ENCODE measurements at regions not wholly inside any gene's neighbourhood (a gene's known extent, or its start where the extent isn't known, plus 50 kb on each side); places are given as distances from the start of the nearest gene placed in this dataset.
"Not testable (repeated sequence)": the region's sequence is repeated elsewhere in the genome, so short reads cannot be mapped to it uniquely, and the experiment has no call there.

GRCh38 chr6:169982461-169983386 lies 231.3 kb downstream of the ERMARD start:
- H3K27ac Mint-ChIP-seq, result no peak overlapping the region
- H3K4me1 Mint-ChIP-seq, result no peaks in the 10 kb centered on the region
- no peaks in the 10 kb centered on the region for H3K9me3 Mint-ChIP-seq
- H3K4me3 Mint-ChIP-seq, result no peak overlapping the region
- H3K36me3 Mint-ChIP-seq, result no peaks in the 10 kb centered on the region
- CTCF ChIA-PET, result no interaction called here
- H3K27me3 Mint-ChIP-seq, result peaks cover 5% of the 10 kb centered on the region
- DNase-seq, result no peak

- H3K9me3 Mint-ChIP-seq, result no peaks in the 10 kb centered on the region
- H3K4me3 Mint-ChIP-seq, result no peak overlapping the region
- CTCF ChIA-PET, result no interaction called here
- no peaks in the 10 kb centered on the region for H3K36me3 Mint-ChIP-seq
- DNase-seq, result no peak
- H3K27me3 Mint-ChIP-seq, result peaks cover 11% of the 10 kb centered on the region
- no peak overlapping the region for H3K27ac Mint-ChIP-seq
- no peaks in the 10 kb centered on the region for H3K4me1 Mint-ChIP-seq
Observed at GRCh38 chr6:169981969-169982368, 230.5 kb downstream of the ERMARD start.

DNA sequence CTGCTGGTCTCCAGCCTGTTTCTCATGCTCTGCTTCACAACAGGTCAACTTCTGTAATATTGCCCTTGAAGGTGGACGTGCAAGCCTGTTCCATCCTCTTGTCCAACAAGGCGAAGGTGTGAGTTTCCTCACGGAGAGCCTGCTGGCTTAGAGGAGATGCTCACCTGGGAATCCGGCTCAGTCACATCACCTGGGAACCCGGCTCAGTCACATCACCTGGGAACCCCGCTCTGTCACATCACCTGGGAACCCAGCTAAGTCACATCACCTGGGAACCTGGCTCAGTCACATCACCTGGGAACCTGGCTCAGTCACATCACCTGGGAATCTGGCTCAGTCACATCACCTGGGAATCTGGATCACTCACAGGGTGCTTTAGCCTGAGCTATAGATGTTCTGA lies 230.1 kb downstream of the ERMARD start:
- Mint-ChIP-seq H3K27me3 (peaks cover 15% of the 10 kb centered on the region), H3K27ac (no peak overlapping the region), H3K9me3 (no peaks in the 10 kb centered on the region), H3K4me3 (no peak overlapping the region), H3K4me1 (no peaks in the 10 kb centered on the region), H3K36me3 (no peaks in the 10 kb centered on the region)
- no peak for DNase-seq
- CTCF ChIA-PET, result no interaction called here

- CTCF ChIA-PET, result no interaction called here
- no peak overlapping the region for H3K27ac Mint-ChIP-seq
- H3K36me3 Mint-ChIP-seq, result no peaks in the 10 kb centered on the region
- H3K4me1 Mint-ChIP-seq, result no peaks in the 10 kb centered on the region
- H3K27me3 Mint-ChIP-seq, result peaks cover 21% of the 10 kb centered on the region
- H3K4me3 Mint-ChIP-seq, result no peak overlapping the region
- no peak for DNase-seq
- H3K9me3 Mint-ChIP-seq, result no peaks in the 10 kb centered on the region
Observed at GRCh38 chr6:169980826-169981450, 229.5 kb downstream of the ERMARD start.

- H3K4me3 Mint-ChIP-seq, result no peak overlapping the region
- H3K27me3 Mint-ChIP-seq, result peaks cover 21% of the 10 kb centered on the region
- no peaks in the 10 kb centered on the region for H3K9me3 Mint-ChIP-seq
- CTCF ChIA-PET, result no interaction called here
- H3K27ac Mint-ChIP-seq, result no peak overlapping the region
- no peak for DNase-seq
- no peaks in the 10 kb centered on the region for H3K36me3 Mint-ChIP-seq
- H3K4me1 Mint-ChIP-seq, result no peaks in the 10 kb centered on the region
Observed at GRCh38 chr6:169979873-169980432, 228.5 kb downstream of the ERMARD start.

GRCh38 chr6:169978615-169979161 lies 227.3 kb downstream of the ERMARD start:
- CTCF ChIA-PET, result no interaction called here
- H3K36me3 Mint-ChIP-seq, result no peaks in the 10 kb centered on the region
- no peak for DNase-seq
- H3K27ac Mint-ChIP-seq, result no peak overlapping the region
- no peak overlapping the region for H3K4me3 Mint-ChIP-seq
- H3K9me3 Mint-ChIP-seq, result no peaks in the 10 kb centered on the region
- peaks cover 24% of the 10 kb centered on the region for H3K27me3 Mint-ChIP-seq
- no peaks in the 10 kb centered on the region for H3K4me1 Mint-ChIP-seq

DNA sequence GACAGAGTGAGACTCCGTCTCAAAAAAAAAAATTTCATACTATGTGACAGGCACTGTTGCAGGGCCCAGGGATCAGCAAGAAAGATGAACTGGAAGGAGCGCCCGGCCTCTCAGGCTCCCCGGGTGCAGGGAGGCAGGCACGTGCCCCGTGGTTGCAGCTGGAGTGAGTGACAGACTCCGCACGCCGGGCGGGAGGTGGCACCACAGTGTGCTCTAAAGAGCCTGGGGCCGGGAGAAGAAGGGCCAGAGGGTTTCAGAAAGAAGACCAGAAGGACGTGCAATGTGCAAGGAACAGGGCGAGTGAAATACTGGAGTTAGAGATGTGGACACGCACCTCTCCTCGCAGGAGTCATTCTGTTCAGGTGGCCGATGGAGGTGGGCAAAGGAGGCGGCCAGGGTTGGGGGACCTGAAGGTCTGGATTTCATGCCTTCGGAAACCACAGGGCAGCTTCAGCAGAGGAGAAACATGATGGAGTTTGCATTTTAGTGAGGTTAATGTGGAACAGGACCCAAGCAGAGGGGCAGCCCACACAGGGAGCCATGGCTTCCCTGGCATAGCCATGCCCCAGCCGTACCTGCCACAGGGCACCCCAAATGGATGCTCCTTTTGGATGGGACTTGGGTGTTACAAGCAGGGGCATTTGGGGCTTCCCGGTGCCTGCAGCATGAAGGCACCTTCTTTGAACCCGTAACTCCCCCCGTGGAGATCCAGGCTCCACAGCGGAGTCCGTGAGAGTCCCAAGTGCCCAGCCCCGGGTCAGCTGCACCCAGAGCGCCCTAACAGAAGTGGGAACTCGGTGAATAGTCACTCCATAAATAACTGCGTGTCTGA lies 226.2 kb downstream of the ERMARD start:
- no peaks in the 10 kb centered on the region for H3K9me3 Mint-ChIP-seq

GRCh38 chr6:169976301-169977081 lies 225.1 kb downstream of the ERMARD start:
- CTCF ChIA-PET, result no interaction called here
- H3K4me1 Mint-ChIP-seq, result no peaks in the 10 kb centered on the region

More for the DNA sequence above, 226.2 kb downstream of the ERMARD start:
- Mint-ChIP-seq H3K4me3 (no peak overlapping the region), H3K4me1 (no peaks in the 10 kb centered on the region), H3K27me3 (peaks cover 24% of the 10 kb centered on the region), H3K36me3 (no peaks in the 10 kb centered on the region), H3K27ac (no peak overlapping the region)
- CTCF ChIA-PET, result no interaction called here
- DNase-seq, result no peak

GRCh38 chr6:169975701-169976100 lies 224.3 kb downstream of the ERMARD start:
- no peaks in the 10 kb centered on the region for H3K36me3 Mint-ChIP-seq
- peaks cover 24% of the 10 kb centered on the region for H3K27me3 Mint-ChIP-seq
- H3K4me3 Mint-ChIP-seq, result no peak overlapping the region
- H3K9me3 Mint-ChIP-seq, result no peaks in the 10 kb centered on the region
- no peaks in the 10 kb centered on the region for H3K4me1 Mint-ChIP-seq
- no peak overlapping the region for H3K27ac Mint-ChIP-seq
- DNase-seq, result no peak
- CTCF ChIA-PET, result no interaction called here

More at GRCh38 chr6:169976301-169977081, 225.1 kb downstream of the ERMARD start:
- Mint-ChIP-seq H3K27ac (no peak overlapping the region), H3K36me3 (no peaks in the 10 kb centered on the region), H3K9me3 (no peaks in the 10 kb centered on the region), H3K27me3 (peaks cover 24% of the 10 kb centered on the region), H3K4me3 (no peak overlapping the region)
- no peak for DNase-seq

- CTCF ChIA-PET, result no interaction called here
- no peak overlapping the region for H3K27ac Mint-ChIP-seq
- no peak for DNase-seq
- H3K27me3 Mint-ChIP-seq, result peaks cover 24% of the 10 kb centered on the region
- no peak overlapping the region for H3K4me3 Mint-ChIP-seq
- H3K4me1 Mint-ChIP-seq, result no peaks in the 10 kb centered on the region
- no peaks in the 10 kb centered on the region for H3K36me3 Mint-ChIP-seq
- no peaks in the 10 kb centered on the region for H3K9me3 Mint-ChIP-seq
Observed at GRCh38 chr6:169975286-169975685, 223.9 kb downstream of the ERMARD start.

- H3K4me3 Mint-ChIP-seq, result no peak overlapping the region
- no peaks in the 10 kb centered on the region for H3K4me1 Mint-ChIP-seq
- CTCF ChIA-PET, result no interaction called here
- no peaks in the 10 kb centered on the region for H3K9me3 Mint-ChIP-seq
- H3K36me3 Mint-ChIP-seq, result no peaks in the 10 kb centered on the region
- no peak overlapping the region for H3K27ac Mint-ChIP-seq
- peaks cover 25% of the 10 kb centered on the region for H3K27me3 Mint-ChIP-seq
- no peak for DNase-seq
Observed at GRCh38 chr6:169974663-169975062, 223.2 kb downstream of the ERMARD start.

DNA sequence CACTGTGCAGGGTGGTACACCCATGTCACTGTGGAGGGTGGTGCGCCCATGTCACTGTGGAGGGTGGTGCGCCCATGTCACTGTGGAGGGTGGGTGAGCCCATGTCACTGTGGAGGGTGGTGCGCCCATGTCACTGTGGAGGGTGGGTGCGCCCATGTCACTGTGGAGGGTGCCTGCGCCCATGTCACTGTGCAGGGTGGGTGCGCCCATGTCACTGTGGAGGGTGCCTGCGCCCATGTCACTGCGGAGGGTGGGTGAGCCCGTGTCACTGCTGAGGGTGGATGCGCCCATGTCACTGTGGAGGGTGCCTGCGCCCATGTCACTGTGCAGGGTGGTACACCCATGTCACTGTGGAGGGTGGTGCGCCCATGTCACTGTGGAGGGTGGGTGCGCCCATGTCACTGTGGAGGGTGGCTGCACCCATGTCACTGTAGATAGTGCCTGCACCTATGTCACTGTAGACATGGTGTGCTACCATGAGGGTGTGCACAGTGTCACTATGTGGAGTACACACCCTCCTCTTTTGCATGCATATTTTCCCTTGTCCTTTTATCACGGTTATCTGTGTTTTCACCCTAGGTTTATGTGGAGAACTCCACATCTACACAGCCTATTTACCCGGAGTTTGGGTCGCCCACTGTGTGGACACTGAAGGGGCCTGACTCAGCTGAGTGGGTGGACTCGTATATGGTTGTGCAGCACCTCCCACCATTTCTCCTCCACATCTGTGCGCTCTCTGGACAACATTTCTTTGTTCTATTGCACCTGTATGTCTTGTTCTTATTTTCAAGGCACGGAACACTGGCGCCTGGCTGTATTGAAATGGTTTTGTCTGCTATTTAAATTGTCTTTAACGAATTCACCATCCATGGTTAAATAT lies 222.4 kb downstream of the ERMARD start:
- DNase-seq, H3K4me3 Mint-ChIP-seq, H3K9me3 Mint-ChIP-seq, H3K4me1 Mint-ChIP-seq, H3K36me3 Mint-ChIP-seq, H3K27ac Mint-ChIP-seq, CTCF ChIA-PET: not testable (repeated sequence)
- H3K27me3 Mint-ChIP-seq, result peaks cover 28% of the 10 kb centered on the region

DNA sequence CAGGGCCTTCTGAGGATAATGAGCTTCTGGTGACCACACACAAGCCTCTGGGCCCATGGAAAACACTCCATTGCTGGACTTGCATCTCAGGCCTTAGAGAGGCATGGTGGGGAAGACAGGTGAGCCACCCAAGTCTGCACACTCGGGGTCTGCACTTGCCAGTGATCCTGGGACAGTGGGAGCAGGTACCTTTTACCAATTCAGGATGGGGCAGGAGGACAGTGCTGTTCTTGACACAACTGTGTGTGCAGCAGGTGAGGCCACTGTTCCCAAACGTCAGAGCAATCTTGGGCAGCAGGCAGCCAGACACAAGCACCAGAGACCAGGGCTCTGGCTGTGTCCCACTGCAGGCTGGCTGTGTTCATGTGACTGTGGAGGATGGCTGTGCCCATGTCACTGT lies 221.3 kb downstream of the ERMARD start:
- CTCF ChIA-PET, result no interaction called here
- no peak for DNase-seq
- Mint-ChIP-seq H3K36me3 (no peaks in the 10 kb centered on the region), H3K4me3 (no peak overlapping the region), H3K27ac (no peak overlapping the region), H3K27me3 (peaks cover 24% of the 10 kb centered on the region), H3K4me1 (no peaks in the 10 kb centered on the region), H3K9me3 (no peaks in the 10 kb centered on the region)
